CD14-positive monocyte (primary cell): ENCODE measurements at regions not wholly inside any gene's neighbourhood (a gene's known extent, or its start where the extent isn't known, plus 50 kb on each side); places are given as distances from the start of the nearest gene placed in this dataset.
"Not testable (repeated sequence)": the region's sequence is repeated elsewhere in the genome, so short reads cannot be mapped to it uniquely, and the experiment has no call there.

Experiments
- DNase-seq, 3 donors: peaks; one replicate each; pipeline ENCODE4 v3.0.0-alpha.2; 2011 to 2022
- H2AFZ ChIP-seq: 2 replicates; pipeline ENCODE4 v1.6.0; 2012; ENCODE audit warnings: mild to moderate bottlenecking, low read depth, low read length, inconsistent platforms; ENCODE audit not compliant: insufficient read depth, poor library complexity, severe bottlenecking
- H3K27ac ChIP-seq, 2 donors: 1 replicate in 1 of 2; 2 replicates in 1 of 2; pipeline ENCODE4 v1.5.1; 2012 to 2013; ENCODE audit warnings: low read length in 2 of 2, control low read depth in 1 of 2, inconsistent platforms in 1 of 2, low read depth in 1 of 2, mild to moderate bottlenecking in 1 of 2
- H3K27me3 ChIP-seq, 2 donors: one replicate each; pipeline versions ENCODE4 v1.6.0 to v1.6.1; 2011 to 2013; ENCODE audit warnings: low read length in 2 of 2; ENCODE audit not compliant: control insufficient read depth in 2 of 2, insufficient read depth in 2 of 2
- H3K36me3 ChIP-seq, 2 donors: replicated peaks in 1 of 2; 1 replicate in 1 of 2; 2 replicates in 1 of 2; pipeline versions ENCODE4 v1.5.1 to v1.6.1; 2012 to 2013; ENCODE audit warnings: low read length in 2 of 2, control low read depth in 1 of 2, inconsistent platforms in 1 of 2, mild to moderate bottlenecking in 1 of 2; ENCODE audit not compliant: insufficient read depth in 2 of 2, control insufficient read depth in 1 of 2
- H3K4me1 ChIP-seq, 2 donors: 1 replicate in 1 of 2; 2 replicates in 1 of 2; pipeline versions ENCODE4 v1.5.1 to v1.6.1; 2012 to 2013; ENCODE audit warnings: low read length in 2 of 2, control low read depth in 1 of 2, inconsistent platforms in 1 of 2, mild to moderate bottlenecking in 1 of 2, moderate library complexity in 1 of 2; ENCODE audit not compliant: insufficient read depth in 2 of 2, control insufficient read depth in 1 of 2
- H3K4me2 ChIP-seq: replicated peaks from 2 replicates; pipeline ENCODE3; 2012; ENCODE audit warnings: low read length, moderate library complexity, mild to moderate bottlenecking; ENCODE audit not compliant: poor library complexity, severe bottlenecking; ENCODE audit errors: extremely low read depth
- H3K4me3 ChIP-seq, 3 experiments: fragments of 200-600 bp in 1 of 3; sonication (generic) in 1 of 3; replicated peaks in 1 of 3; 1 replicate in 2 of 3; 2 replicates in 1 of 3; pipeline ENCODE4 v1.5.1; 2011 to 2013; ENCODE audit warnings: low read length in 3 of 3, mild to moderate bottlenecking in 3 of 3, control low read depth in 2 of 3, low read depth in 2 of 3, inconsistent platforms in 1 of 3, moderate library complexity in 1 of 3
- H3K79me2 ChIP-seq: 2 replicates; pipeline ENCODE4 v1.6.0; 2012; ENCODE audit warnings: mild to moderate bottlenecking, control low read depth, inconsistent platforms, low read length, moderate library complexity; ENCODE audit not compliant: insufficient read depth
- H3K9ac ChIP-seq: 2 replicates; pipeline ENCODE4 v1.6.0; 2017; ENCODE audit warnings: low read length, mild to moderate bottlenecking; ENCODE audit not compliant: insufficient read depth, poor library complexity, severe bottlenecking
- H3K9me3 ChIP-seq, 2 donors: replicated peaks in 1 of 2; 1 replicate in 1 of 2; 2 replicates in 1 of 2; pipeline versions ENCODE4 v1.5.1 to v1.6.1; 2012 to 2013; ENCODE audit warnings: low read length in 2 of 2, control low read depth in 1 of 2; ENCODE audit not compliant: control insufficient read depth in 1 of 2, insufficient read depth in 1 of 2
- H4K20me1 ChIP-seq: 2 replicates; pipeline ENCODE4 v1.6.0; 2012; ENCODE audit warnings: mild to moderate bottlenecking, low read length, control low read depth, moderate library complexity; ENCODE audit not compliant: insufficient read depth
- H3K27ac Mint-ChIP-seq, 7 donors: one replicate each; pipeline ENCODE4 v1.8.0; 2020; ENCODE audit warnings: mild to moderate bottlenecking in 7 of 7, mixed read lengths in 7 of 7, moderate library complexity in 6 of 7, inconsistent platforms in 2 of 7
- H3K27me3 Mint-ChIP-seq, 3 donors: one replicate each; pipeline ENCODE4 v1.8.0; 2021 to 2022; ENCODE audit warnings: low read depth in 3 of 3, mild to moderate bottlenecking in 3 of 3, mixed read lengths in 3 of 3, moderate library complexity in 3 of 3, inconsistent platforms in 1 of 3
- H3K36me3 Mint-ChIP-seq, 2 donors: one replicate each; pipeline ENCODE4 v1.8.0; 2020; ENCODE audit warnings: mixed read lengths in 2 of 2, inconsistent platforms in 1 of 2, mild to moderate bottlenecking in 1 of 2
- H3K4me1 Mint-ChIP-seq: one replicate; pipeline ENCODE4 v1.8.0; 2020; ENCODE audit warnings: mild to moderate bottlenecking, mixed read lengths
- H3K4me3 Mint-ChIP-seq, 2 donors: one replicate each; pipeline ENCODE4 v1.8.0; 2020; ENCODE audit warnings: mild to moderate bottlenecking in 2 of 2, mixed read lengths in 2 of 2, moderate library complexity in 1 of 2
- H3K9me3 Mint-ChIP-seq, 7 donors: one replicate each; pipeline ENCODE4 v1.8.0; 2020 to 2022; ENCODE audit warnings: mixed read lengths in 7 of 7, mild to moderate bottlenecking in 6 of 7, moderate library complexity in 6 of 7, inconsistent platforms in 2 of 7
- CTCF ChIP-seq: fragments of 200-600 bp; IDR thresholded peaks from one replicate; pipeline ENCODE4 v1.8.0; 2022; ENCODE audit warnings: antibody characterized with exemption, mild to moderate bottlenecking
- WGBS: methylation state at CpG from one replicate; pipeline ENCODE4 v1.1.5; 2013; ENCODE audit warnings: missing lambda C conversion rate; ENCODE audit not compliant: insufficient coverage; 5-methylcytosine and 5-hydroxymethylcytosine counted together
- intact Hi-C, 2 donors: fragments of 100-400 bp; cut with micrococcal nuclease; formaldehyde crosslinking; loops; one replicate each; pipeline versions ENCODE4 v1.15.0 to v1.15.1; 2023

- intact Hi-C loops, result no loop called here
- Histone ChIP-seq H3K4me1 (no peaks in the 10 kb centered on the region), H3K4me3 (no peak overlapping the region), H3K27ac (no peak overlapping the region), H2AFZ (no peak overlapping the region), H3K9me3 (peaks cover 12 to 23% of the 10 kb centered on the region in 2 donors), H3K9ac (no peak overlapping the region), H3K4me2 (no peak overlapping the region), H4K20me1 (no peaks in the 10 kb centered on the region), H3K79me2 (no peaks in the 10 kb centered on the region), H3K36me3 (no peaks in the 10 kb centered on the region), H3K27me3 (peaks cover 2 to 3% of the 10 kb centered on the region in 2 donors)
- Mint-ChIP-seq H3K36me3 (no peaks in the 10 kb centered on the region), H3K4me1 (peaks cover 2% of the 10 kb centered on the region), H3K4me3 (no peak overlapping the region), H3K27ac (no peak overlapping the region), H3K27me3 (peaks cover 12 to 13% (median 13%) of the 10 kb centered on the region in 3 donors), H3K9me3 (peaks cover 17 to 39% (median 31%) of the 10 kb centered on the region in 7 donors)
- TF ChIP-seq CTCF, result no peak
- DNase-seq, result no peak
- WGBS, result 37% methylated on average over 4 of the region's 7 CpGs
Observed at GRCh38 chr12:124140944-124141486, 153.9 kb upstream of the RFLNA start.

GRCh38 chr12:124141611-124142010 is 153.3 kb upstream of the RFLNA start:
- H3K4me3 ChIP-seq, H3K4me1 Mint-ChIP-seq, H3K36me3 Mint-ChIP-seq, H3K4me1 ChIP-seq, H3K4me2 ChIP-seq, H3K36me3 ChIP-seq, DNase-seq, intact Hi-C loops, H3K4me3 Mint-ChIP-seq, H3K27me3 ChIP-seq, H3K9ac ChIP-seq, H2AFZ ChIP-seq, H3K79me2 ChIP-seq, H3K27ac ChIP-seq, H4K20me1 ChIP-seq: not testable (repeated sequence)
- peaks cover 12 to 23% of the 10 kb centered on the region in 2 donors for H3K9me3 ChIP-seq
- Mint-ChIP-seq H3K9me3 (peaks cover 17 to 39% (median 31%) of the 10 kb centered on the region in 7 donors), H3K27me3 (peaks cover 12 to 13% (median 13%) of the 10 kb centered on the region in 3 donors), H3K27ac (peak overlapping the region in 1 of 7 donors; percentile 71)
- 28% methylated on average over 2 of the region's 3 CpGs for WGBS
